ENCODE measurements at regions not wholly inside any gene's neighbourhood (a gene's known extent, or its start where the extent isn't known, plus 50 kb on each side); places are given as distances from the start of the nearest gene placed in this dataset.

DNA sequence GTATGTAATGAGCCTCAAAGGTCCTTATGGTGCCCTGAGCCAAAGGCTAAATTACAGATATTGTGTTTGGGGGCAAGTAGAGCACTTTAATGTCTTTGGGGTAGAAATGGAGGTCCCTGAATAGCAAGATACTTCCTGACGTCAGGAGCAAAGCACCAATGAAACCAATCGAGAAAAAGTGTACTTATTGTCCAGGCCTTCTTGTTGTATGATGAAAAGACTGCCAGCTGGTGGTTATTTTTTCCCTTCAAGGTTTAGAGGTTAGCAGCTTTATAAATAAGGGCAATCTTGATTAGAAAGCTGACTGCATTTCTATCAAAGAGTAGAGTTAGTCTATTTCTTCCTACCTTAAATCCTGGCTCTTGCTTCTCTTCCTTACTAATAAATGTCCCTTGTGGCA lies 76.1 kb upstream of the HSF2 start:
- H3K4me3 ChIP-seq: peak overlapping the region; percentile 64
- no peaks in the 10 kb centered on the region for H3K9me2 ChIP-seq (ENCODE audit: insufficient read depth)
- H3K9ac ChIP-seq: no peak overlapping the region
- WGBS, 2 experiments (ENCODE audit: low coverage in 1 of 2, low lambda C conversion rate in 2 of 2, missing lambda C conversion rate in 2 of 2): 28 to 41% methylated on average over 2 of the region's 2 CpGs
- H3K4me1 ChIP-seq (ENCODE audit: insufficient read depth): no peaks in the 10 kb centered on the region
- H2AFZ ChIP-seq: peak overlapping the region; percentile 73
- no peaks in the 10 kb centered on the region for H3K36me3 ChIP-seq (ENCODE audit: low read depth)
- H4K20me1 ChIP-seq (ENCODE audit: insufficient read depth): no peaks in the 10 kb centered on the region
- in situ Hi-C loops (cut with MboI): no loop called here
- TF ChIP-seq EZH2 (IDR thresholded peaks at IDR 0.05; ENCODE audit: insufficient read depth, poor library complexity, severe bottlenecking) (no peak), EZH2phosphoT487 (IDR thresholded peaks at IDR 0.05; ENCODE audit: insufficient read depth, low read depth) (no peak)
- no peaks in the 10 kb centered on the region for H3F3A ChIP-seq (ENCODE audit: insufficient read depth)
- no peak for DNase-seq
- no peaks in the 10 kb centered on the region for H3K79me2 ChIP-seq (ENCODE audit: insufficient read depth)
- no peaks in the 10 kb centered on the region for H3K27me3 ChIP-seq (replicated peaks; ENCODE audit: insufficient read depth)
- no peaks in the 10 kb centered on the region for H3K9me3 ChIP-seq (ENCODE audit: low read depth)
- peak overlapping the region; percentile 67 for H3K4me2 ChIP-seq (ENCODE audit: unreplicated experiment)
- no peak overlapping the region for H3K27ac ChIP-seq

DNA sequence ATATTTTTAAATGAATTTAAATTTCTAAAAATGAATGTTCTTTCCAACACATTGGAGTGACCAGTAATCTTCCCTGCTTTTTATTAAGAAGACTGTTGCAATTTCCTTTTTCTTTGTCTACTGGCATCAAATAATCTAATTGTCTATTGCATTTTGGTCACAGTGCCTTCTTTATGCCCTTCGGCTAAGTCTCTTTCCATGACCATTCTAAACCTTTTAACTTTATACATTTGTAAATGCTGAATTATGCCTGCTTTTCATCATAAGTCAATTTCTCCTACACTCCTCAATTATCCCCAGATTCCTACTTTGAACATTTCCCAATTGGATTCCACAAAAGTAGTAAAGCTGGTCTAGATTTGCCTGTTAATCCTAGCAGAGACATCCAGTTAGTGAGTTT lies 69.1 kb upstream of the HSF2 start:
- 0 to 8% methylated on average over 1 of the region's 1 CpG for WGBS, 2 experiments (ENCODE audit: low coverage in 1 of 2, low lambda C conversion rate in 2 of 2, missing lambda C conversion rate in 2 of 2)
- Histone ChIP-seq H3K27ac (no peak overlapping the region), H3K79me2 (ENCODE audit: insufficient read depth) (no peaks in the 10 kb centered on the region), H3K36me3 (ENCODE audit: low read depth) (no peaks in the 10 kb centered on the region), H3K9me2 (ENCODE audit: insufficient read depth) (no peaks in the 10 kb centered on the region), H2AFZ (no peak overlapping the region), H3K4me2 (ENCODE audit: unreplicated experiment) (no peak overlapping the region), H4K20me1 (ENCODE audit: insufficient read depth) (no peaks in the 10 kb centered on the region), H3K4me1 (ENCODE audit: insufficient read depth) (no peaks in the 10 kb centered on the region), H3K4me3 (no peak overlapping the region), H3K9ac (no peak overlapping the region), H3K27me3 (replicated peaks; ENCODE audit: insufficient read depth) (no peaks in the 10 kb centered on the region), H3K9me3 (ENCODE audit: low read depth) (no peaks in the 10 kb centered on the region), H3F3A (ENCODE audit: insufficient read depth) (no peaks in the 10 kb centered on the region)
- TF ChIP-seq EZH2phosphoT487 (IDR thresholded peaks at IDR 0.05; ENCODE audit: insufficient read depth, low read depth) (no peak), EZH2 (IDR thresholded peaks at IDR 0.05; ENCODE audit: insufficient read depth, poor library complexity, severe bottlenecking) (no peak)
- in situ Hi-C loops (cut with MboI): no loop called here
- no peak for DNase-seq

DNA sequence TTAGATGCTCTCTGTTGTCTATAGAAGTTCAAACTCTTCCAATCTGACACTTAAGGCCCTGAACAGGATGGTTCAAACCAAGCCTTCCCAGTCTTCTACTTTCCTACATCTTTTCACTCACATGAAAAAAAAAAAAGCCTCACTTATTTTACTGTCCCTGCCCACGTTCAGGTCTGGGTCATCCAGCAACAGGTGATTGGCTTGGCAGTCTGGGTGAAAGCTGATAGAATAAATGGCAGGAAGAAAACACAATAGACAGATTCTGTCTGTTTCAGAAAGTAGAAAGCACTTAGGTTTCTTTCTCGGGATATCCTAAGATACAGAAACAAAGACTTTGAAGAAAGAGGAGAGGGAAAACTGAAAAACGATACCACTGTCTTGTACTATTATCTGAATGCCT lies 61.8 kb upstream of the HSF2 start:
- WGBS, 2 experiments (ENCODE audit: low coverage in 1 of 2, low lambda C conversion rate in 2 of 2, missing lambda C conversion rate in 2 of 2): 41% methylated on average over 3 of the region's 3 CpGs
- no peak overlapping the region for H3K4me3 ChIP-seq
- no peaks in the 10 kb centered on the region for H3K9me2 ChIP-seq (ENCODE audit: insufficient read depth)

DNA sequence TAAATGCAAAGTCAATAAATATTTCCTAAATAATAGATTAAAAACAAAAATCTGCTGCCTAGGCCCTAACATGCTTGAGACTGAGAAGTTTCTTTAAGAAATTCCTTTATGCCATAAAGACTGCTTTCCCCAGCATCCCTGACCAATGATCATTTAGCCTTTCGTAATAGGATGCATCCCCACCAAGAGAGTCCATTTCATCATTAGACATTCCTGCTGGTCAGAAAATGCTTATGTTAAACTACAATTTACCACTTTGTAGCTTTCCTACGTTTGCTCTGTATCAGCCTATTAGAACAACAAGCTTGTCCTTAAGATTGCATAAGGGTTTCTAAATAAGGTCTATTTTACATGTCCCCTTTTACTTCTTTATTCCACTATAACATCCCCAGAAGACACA lies 59.8 kb upstream of the HSF2 start:
- H4K20me1 ChIP-seq (ENCODE audit: insufficient read depth): no peaks in the 10 kb centered on the region
- no peak for TF ChIP-seq EZH2phosphoT487 (IDR thresholded peaks at IDR 0.05; ENCODE audit: insufficient read depth, low read depth)
- no peak for TF ChIP-seq EZH2 (IDR thresholded peaks at IDR 0.05; ENCODE audit: insufficient read depth, poor library complexity, severe bottlenecking)
- no peaks in the 10 kb centered on the region for H3K36me3 ChIP-seq (ENCODE audit: low read depth)
- no peak overlapping the region for H3K27ac ChIP-seq
- no peak overlapping the region for H3K4me3 ChIP-seq
- H3K79me2 ChIP-seq (ENCODE audit: insufficient read depth): no peaks in the 10 kb centered on the region
- H3K4me1 ChIP-seq (ENCODE audit: insufficient read depth): no peaks in the 10 kb centered on the region
- no peak for DNase-seq
- H3K9me2 ChIP-seq (ENCODE audit: insufficient read depth): no peaks in the 10 kb centered on the region
- in situ Hi-C loops (cut with MboI): no loop called here
- H2AFZ ChIP-seq: no peak overlapping the region
- no peaks in the 10 kb centered on the region for H3K27me3 ChIP-seq (replicated peaks; ENCODE audit: insufficient read depth)
- no peak overlapping the region for H3K4me2 ChIP-seq (ENCODE audit: unreplicated experiment)
- no peaks in the 10 kb centered on the region for H3K9me3 ChIP-seq (ENCODE audit: low read depth)
- no peaks in the 10 kb centered on the region for H3F3A ChIP-seq (ENCODE audit: insufficient read depth)
- 28 to 39% methylated on average over 2 of the region's 2 CpGs for WGBS, 2 experiments (ENCODE audit: low coverage in 1 of 2, low lambda C conversion rate in 2 of 2, missing lambda C conversion rate in 2 of 2)
- no peak overlapping the region for H3K9ac ChIP-seq

More for the DNA sequence above, 61.8 kb upstream of the HSF2 start:
- Histone ChIP-seq H2AFZ (no peak overlapping the region), H3K27me3 (replicated peaks; ENCODE audit: insufficient read depth) (no peaks in the 10 kb centered on the region), H3K9me3 (ENCODE audit: low read depth) (no peaks in the 10 kb centered on the region), H3K4me2 (ENCODE audit: unreplicated experiment) (no peak overlapping the region), H3K27ac (no peak overlapping the region), H3K4me1 (ENCODE audit: insufficient read depth) (no peaks in the 10 kb centered on the region), H3K36me3 (ENCODE audit: low read depth) (no peaks in the 10 kb centered on the region), H3K79me2 (ENCODE audit: insufficient read depth) (no peaks in the 10 kb centered on the region), H4K20me1 (ENCODE audit: insufficient read depth) (no peaks in the 10 kb centered on the region), H3F3A (ENCODE audit: insufficient read depth) (no peaks in the 10 kb centered on the region), H3K9ac (no peak overlapping the region)
- in situ Hi-C loops (cut with MboI): no loop called here
- DNase-seq: no peak
- TF ChIP-seq EZH2phosphoT487 (IDR thresholded peaks at IDR 0.05; ENCODE audit: insufficient read depth, low read depth) (no peak), EZH2 (IDR thresholded peaks at IDR 0.05; ENCODE audit: insufficient read depth, poor library complexity, severe bottlenecking) (no peak)

DNA sequence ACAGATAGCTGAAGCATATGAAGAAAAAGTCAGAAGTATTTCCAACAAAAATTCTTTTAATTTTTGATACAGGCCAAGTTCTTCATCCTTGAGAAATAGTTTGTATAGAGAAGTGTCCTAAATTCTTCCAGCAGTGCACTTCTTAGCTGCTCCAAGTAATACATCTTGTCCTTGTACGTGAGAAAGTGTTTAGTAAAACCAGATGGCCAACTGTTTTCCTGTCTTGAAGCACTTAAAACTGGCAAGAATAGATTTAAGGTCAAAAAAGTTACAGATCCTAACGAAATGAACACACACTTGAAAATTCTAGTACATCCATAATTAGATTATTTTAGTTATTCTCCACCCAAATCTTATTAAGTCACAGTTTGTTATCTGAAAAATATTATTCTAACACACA lies 52.2 kb upstream of the HSF2 start:
- TF ChIP-seq EZH2phosphoT487 (IDR thresholded peaks at IDR 0.05; ENCODE audit: insufficient read depth, low read depth): no peak
- TF ChIP-seq EZH2 (IDR thresholded peaks at IDR 0.05; ENCODE audit: insufficient read depth, poor library complexity, severe bottlenecking): no peak
- in situ Hi-C loops (cut with MboI): no loop called here
- DNase-seq: no peak
- no peaks in the 10 kb centered on the region for H3K4me1 ChIP-seq (ENCODE audit: insufficient read depth)
- no peak overlapping the region for H3K27ac ChIP-seq
- WGBS, 2 experiments (ENCODE audit: low coverage in 1 of 2, low lambda C conversion rate in 2 of 2, missing lambda C conversion rate in 2 of 2): 8 to 10% methylated on average over 2 of the region's 2 CpGs
- no peak overlapping the region for H2AFZ ChIP-seq
- H3K9ac ChIP-seq: no peak overlapping the region
- no peaks in the 10 kb centered on the region for H3K9me3 ChIP-seq (ENCODE audit: low read depth)
- H3K4me2 ChIP-seq (ENCODE audit: unreplicated experiment): no peak overlapping the region
- H3K36me3 ChIP-seq (ENCODE audit: low read depth): no peaks in the 10 kb centered on the region
- no peaks in the 10 kb centered on the region for H3K9me2 ChIP-seq (ENCODE audit: insufficient read depth)
- H3K79me2 ChIP-seq (ENCODE audit: insufficient read depth): no peaks in the 10 kb centered on the region
- H3K4me3 ChIP-seq: no peak overlapping the region
- H3F3A ChIP-seq (ENCODE audit: insufficient read depth): no peaks in the 10 kb centered on the region
- H3K27me3 ChIP-seq (replicated peaks; ENCODE audit: insufficient read depth): no peaks in the 10 kb centered on the region
- no peaks in the 10 kb centered on the region for H4K20me1 ChIP-seq (ENCODE audit: insufficient read depth)
